A673 (cell line): ENCODE measurements at regions not wholly inside any gene's neighbourhood (a gene's known extent, or its start where the extent isn't known, plus 50 kb on each side); places are given as distances from the start of the nearest gene placed in this dataset.

Source experiments
- BruUV-seq: library from RNA; stranded (reverse); fragments of 400-500 nt; replicated peaks from 2 replicates; lab custom pipeline; 2021; lab: Mats Ljungman, UMichigan
- CTCF ChIA-PET: fragments of 300-600 bp; sonication (Branson Sonifier 250); formaldehyde crosslinking; loops from one replicate; lab custom pipeline; 2022; ENCODE audit warnings: antibody characterized with exemption; lab: Charles Lee
- POLR2A ChIA-PET: fragments of 300-600 bp; sonication (Branson Sonifier 250); formaldehyde crosslinking; loops from one replicate; lab custom pipeline; 2022; ENCODE audit warnings: antibody characterized with exemption; ENCODE audit not compliant: low non-redundant PET; lab: Charles Lee
- DNase-seq: peaks from one replicate; pipeline ENCODE4 v3.0.0-alpha.2; 2015; ENCODE audit warnings: low spot score
- H3K27ac ChIP-seq: fragments of 200-600 bp; sonication (generic); 2 replicates; pipeline ENCODE4 v1.5.1; 2016; ENCODE audit warnings: mixed run types, low read depth, mild to moderate bottlenecking, mixed read lengths, antibody characterized with exemption, low read length; ENCODE audit not compliant: poor library complexity, severe bottlenecking
- H3K27me3 ChIP-seq: fragments of 200-600 bp; sonication (generic); replicated peaks from 2 replicates; pipeline ENCODE4 v1.6.1; 2017; ENCODE audit warnings: mixed run types, low read depth, mild to moderate bottlenecking, mixed read lengths, antibody characterized with exemption, low read length; ENCODE audit not compliant: insufficient read depth, poor library complexity
- H3K36me3 ChIP-seq: fragments of 200-600 bp; sonication (generic); 2 replicates; pipeline ENCODE4 v1.6.1; 2016; ENCODE audit warnings: mixed run types, mild to moderate bottlenecking, mixed read lengths, antibody characterized with exemption, low read length; ENCODE audit not compliant: insufficient read depth, poor library complexity, severe bottlenecking
- H3K4me1 ChIP-seq: fragments of 200-600 bp; sonication (generic); 2 replicates; pipeline ENCODE4 v1.6.1; 2017; ENCODE audit warnings: mixed run types, mild to moderate bottlenecking, mixed read lengths, antibody characterized with exemption, low read length; ENCODE audit not compliant: insufficient read depth, poor library complexity, severe bottlenecking
- H3K4me3 ChIP-seq: fragments of 200-600 bp; sonication (generic); 2 replicates; pipeline ENCODE4 v1.5.1; 2016; ENCODE audit warnings: low read depth, mixed run types, mild to moderate bottlenecking, mixed read lengths, low read length; ENCODE audit not compliant: poor library complexity, severe bottlenecking
- H3K9me3 ChIP-seq: fragments of 200-600 bp; sonication (generic); 2 replicates; pipeline ENCODE4 v1.6.1; 2016; ENCODE audit warnings: mixed run types, low read depth, mild to moderate bottlenecking, mixed read lengths, antibody characterized with exemption, low read length; ENCODE audit not compliant: poor library complexity, severe bottlenecking
- EZH2 ChIP-seq: fragments of 200-600 bp; sonication (generic); IDR thresholded peaks from 2 replicates; pipeline ENCODE4 v1.6.1; 2017; ENCODE audit warnings: borderline replicate concordance, low read depth, mild to moderate bottlenecking, mixed read lengths, antibody characterized with exemption, low read length; ENCODE audit not compliant: poor library complexity, severe bottlenecking
- intact Hi-C: fragments of 100-400 bp; cut with micrococcal nuclease; formaldehyde crosslinking; loops from one replicate; pipeline ENCODE4 v1.10.0; 2022; ENCODE audit not compliant: unreplicated experiment
- TF ChIP-seq, protein P1 (sequence below): fragments of 300-800, 200-600 bp; sonication (generic); conservative IDR thresholded peaks from 2 replicates; pipeline ENCODE4 v1.5.1; 2017; ENCODE audit warnings: low read depth, mild to moderate bottlenecking, antibody characterized with exemption, low read length, moderate library complexity, mixed read lengths

DNA sequence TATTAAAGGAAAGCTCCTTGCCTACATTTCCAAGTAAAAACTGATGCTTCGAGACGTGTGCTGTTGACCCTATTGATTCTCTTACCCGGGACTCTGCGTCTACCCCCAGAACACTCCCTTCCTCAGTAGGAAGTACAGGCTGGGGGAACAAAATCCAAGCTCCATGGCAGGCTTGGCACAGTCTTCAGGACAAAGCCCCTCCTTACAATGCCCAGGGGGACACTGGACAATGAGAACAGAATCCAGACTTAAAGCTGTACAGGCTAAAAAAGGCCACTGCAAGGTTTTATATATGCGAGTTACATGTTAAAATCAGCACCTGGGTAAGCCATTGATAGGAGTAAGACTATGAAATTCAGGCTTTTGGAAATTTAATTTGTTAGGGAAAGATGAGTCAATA is 250.6 kb upstream of the DAPK1 start:
- no TSS peak for BruUV-seq
- ChIA-PET POLR2A (no interaction called here), CTCF (no interaction called here)
- H3K27ac ChIP-seq = no peak overlapping the region
- H3K27me3 ChIP-seq = no peaks in the 10 kb centered on the region
- TF ChIP-seq EZH2 = no peak
- TF ChIP-seq, protein P1, sequence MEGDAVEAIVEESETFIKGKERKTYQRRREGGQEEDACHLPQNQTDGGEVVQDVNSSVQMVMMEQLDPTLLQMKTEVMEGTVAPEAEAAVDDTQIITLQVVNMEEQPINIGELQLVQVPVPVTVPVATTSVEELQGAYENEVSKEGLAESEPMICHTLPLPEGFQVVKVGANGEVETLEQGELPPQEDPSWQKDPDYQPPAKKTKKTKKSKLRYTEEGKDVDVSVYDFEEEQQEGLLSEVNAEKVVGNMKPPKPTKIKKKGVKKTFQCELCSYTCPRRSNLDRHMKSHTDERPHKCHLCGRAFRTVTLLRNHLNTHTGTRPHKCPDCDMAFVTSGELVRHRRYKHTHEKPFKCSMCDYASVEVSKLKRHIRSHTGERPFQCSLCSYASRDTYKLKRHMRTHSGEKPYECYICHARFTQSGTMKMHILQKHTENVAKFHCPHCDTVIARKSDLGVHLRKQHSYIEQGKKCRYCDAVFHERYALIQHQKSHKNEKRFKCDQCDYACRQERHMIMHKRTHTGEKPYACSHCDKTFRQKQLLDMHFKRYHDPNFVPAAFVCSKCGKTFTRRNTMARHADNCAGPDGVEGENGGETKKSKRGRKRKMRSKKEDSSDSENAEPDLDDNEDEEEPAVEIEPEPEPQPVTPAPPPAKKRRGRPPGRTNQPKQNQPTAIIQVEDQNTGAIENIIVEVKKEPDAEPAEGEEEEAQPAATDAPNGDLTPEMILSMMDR = no peak
- H3K4me3 ChIP-seq = no peak overlapping the region
- no peaks in the 10 kb centered on the region for H3K36me3 ChIP-seq
- intact Hi-C loops = no loop called here
- H3K9me3 ChIP-seq = no peaks in the 10 kb centered on the region
- no peak for DNase-seq
- no peaks in the 10 kb centered on the region for H3K4me1 ChIP-seq

DNA sequence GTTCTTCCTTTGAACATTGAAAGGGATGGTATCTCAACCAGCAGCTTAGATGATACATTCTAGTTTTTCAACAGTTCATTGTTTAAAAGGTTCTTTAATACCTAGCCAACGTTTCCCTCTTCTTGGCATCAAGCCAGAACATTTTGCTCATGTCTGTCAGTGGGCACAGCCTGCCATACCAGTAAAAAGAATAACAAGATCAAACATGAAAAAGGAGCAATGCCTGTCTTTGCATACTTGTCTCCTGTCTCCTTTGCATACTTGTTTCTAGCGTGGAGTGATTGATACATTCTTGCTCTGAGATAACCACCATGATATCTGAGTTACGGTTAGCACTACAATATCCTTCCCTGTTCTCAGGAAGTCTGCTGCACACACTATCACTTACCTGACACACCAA is 248.6 kb upstream of the DAPK1 start:
- H3K36me3 ChIP-seq = no peaks in the 10 kb centered on the region
- intact Hi-C loops = no loop called here
- ChIA-PET POLR2A (no interaction called here), CTCF (no interaction called here)
- BruUV-seq = no TSS peak
- H3K4me1 ChIP-seq = no peaks in the 10 kb centered on the region
- no peaks in the 10 kb centered on the region for H3K9me3 ChIP-seq
- no peak overlapping the region for H3K27ac ChIP-seq
- no peak overlapping the region for H3K4me3 ChIP-seq
- no peaks in the 10 kb centered on the region for H3K27me3 ChIP-seq
- no peak for TF ChIP-seq EZH2
- TF ChIP-seq, protein P1 = no peak
- DNase-seq = no peak

DNA sequence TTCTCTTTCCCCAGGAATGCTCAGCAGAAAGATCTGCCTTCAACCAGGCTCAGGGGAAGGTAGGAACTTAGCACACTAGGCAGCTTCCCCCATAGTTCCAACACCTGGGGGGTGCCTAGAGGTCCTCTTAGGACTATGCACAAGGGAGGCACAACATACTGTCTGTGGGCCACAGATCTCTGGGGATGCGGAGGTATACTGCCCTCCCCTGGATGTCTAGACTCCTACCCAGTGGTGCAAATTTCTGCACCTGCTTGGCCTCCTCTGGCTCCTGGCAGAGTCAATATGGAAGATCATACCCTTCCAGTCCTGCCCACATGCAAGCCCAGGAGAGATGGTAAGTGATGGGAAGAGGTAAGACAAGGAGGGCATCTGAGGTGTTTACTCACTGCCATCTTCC is 247.5 kb upstream of the DAPK1 start:
- H3K4me3 ChIP-seq = no peak overlapping the region
- intact Hi-C loops = no loop called here
- no TSS peak for BruUV-seq
- no peak overlapping the region for H3K27ac ChIP-seq
- H3K9me3 ChIP-seq = no peaks in the 10 kb centered on the region
- H3K27me3 ChIP-seq = no peaks in the 10 kb centered on the region
- no peak for DNase-seq
- POLR2A ChIA-PET = no interaction called here
- no peaks in the 10 kb centered on the region for H3K36me3 ChIP-seq
- no peak for TF ChIP-seq EZH2
- TF ChIP-seq, protein P1 = no peak
- CTCF ChIA-PET = no interaction called here
- no peaks in the 10 kb centered on the region for H3K4me1 ChIP-seq
